ENCODE measurements at regions not wholly inside any gene's neighbourhood (a gene's known extent, or its start where the extent isn't known, plus 50 kb on each side); places are given as distances from the start of the nearest gene placed in this dataset.
"Not testable (repeated sequence)": the region's sequence is repeated elsewhere in the genome, so short reads cannot be mapped to it uniquely, and the experiment has no call there.

- no peak for DNase-seq (ENCODE audit: low read depth in 1 of 2, low spot score in 1 of 2)
Observed at GRCh38 chr2:192536922-192537624, 342.3 kb upstream of the TMEFF2 start.

DNA sequence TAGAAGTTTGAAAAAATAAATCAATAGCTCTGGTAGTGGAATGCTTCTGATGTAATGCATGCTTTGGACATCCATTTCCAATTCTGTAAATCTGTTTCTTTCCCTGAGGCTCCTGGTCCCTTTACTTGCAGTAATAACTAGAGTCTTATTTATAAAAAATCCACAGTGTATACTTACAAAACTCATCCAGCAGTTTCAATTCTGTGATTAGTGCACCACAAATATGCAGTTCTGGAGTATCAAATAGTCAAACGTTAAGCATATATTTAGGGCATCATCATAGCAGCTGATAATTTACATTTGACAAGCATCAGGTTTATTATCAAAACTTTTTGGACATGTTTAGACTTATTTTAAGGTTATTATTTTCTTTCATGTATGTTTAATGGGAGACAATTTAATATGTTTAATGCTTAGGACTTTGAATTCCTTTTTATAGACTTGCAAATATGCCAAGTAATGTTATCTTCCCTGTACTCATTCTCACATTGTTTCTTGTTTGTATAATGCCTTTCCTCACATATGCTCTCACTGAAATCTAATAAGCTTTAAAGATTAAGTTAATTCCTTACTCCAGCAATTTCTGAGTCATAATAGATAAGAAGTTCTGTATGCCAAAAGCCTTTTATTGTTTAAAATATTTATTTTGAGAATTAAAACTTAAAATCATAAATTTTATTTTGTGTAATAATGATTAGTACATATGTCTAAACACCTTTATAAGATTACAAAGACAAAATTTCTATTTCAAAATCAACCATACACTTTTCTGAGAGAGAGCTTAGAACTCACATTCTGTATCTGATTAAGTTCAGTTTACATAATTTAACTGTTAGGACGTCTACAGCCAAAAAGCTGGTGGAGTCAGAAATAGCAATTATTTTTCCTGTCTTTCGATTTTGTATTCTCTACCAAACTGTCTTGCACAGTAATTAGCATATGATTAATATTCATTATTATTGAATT lies 341.5 kb upstream of the TMEFF2 start:
- no peak for DNase-seq (ENCODE audit: low read depth in 1 of 2, low spot score in 1 of 2)

- no peak for DNase-seq (ENCODE audit: low read depth in 1 of 2, low spot score in 1 of 2)
Observed at GRCh38 chr2:192534072-192534471, 339.3 kb upstream of the TMEFF2 start.

DNA sequence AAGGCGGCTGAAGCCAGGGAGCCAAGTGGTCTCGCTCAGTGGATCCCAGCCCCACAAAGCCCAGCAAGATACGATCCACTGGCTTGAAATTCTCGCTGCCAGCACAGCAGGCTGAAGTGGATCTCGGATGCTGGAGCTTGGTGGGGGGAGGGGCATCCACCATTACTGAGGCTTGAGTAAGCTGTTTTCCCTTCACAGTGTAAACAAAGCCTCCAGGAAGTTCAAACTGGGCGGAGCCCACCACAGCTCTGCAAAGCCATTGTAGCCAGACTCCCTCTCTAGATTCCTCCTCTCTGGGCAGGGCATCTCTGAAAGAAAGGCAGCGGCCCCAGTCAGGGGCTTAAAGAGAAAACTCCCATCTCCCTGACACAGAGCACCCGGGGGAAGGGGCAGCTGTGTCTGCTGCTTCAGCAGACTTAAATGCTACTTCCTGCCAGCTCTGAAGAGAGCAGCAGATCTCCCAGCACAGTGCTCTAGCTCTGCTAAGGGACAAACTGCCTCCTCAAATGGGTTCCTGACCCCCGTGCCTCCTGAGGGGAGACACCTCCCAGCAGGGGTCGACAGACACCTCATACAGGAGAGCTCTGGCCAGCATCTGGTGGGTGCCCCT lies 330.0 kb upstream of the TMEFF2 start:
- not testable (repeated sequence) for DNase-seq (ENCODE audit: low read depth in 1 of 2, low spot score in 1 of 2)

- DNase-seq (ENCODE audit: low read depth in 1 of 2, low spot score in 1 of 2) = not testable (repeated sequence)
Observed at GRCh38 chr2:192524214-192524613, 329.5 kb upstream of the TMEFF2 start.

DNA sequence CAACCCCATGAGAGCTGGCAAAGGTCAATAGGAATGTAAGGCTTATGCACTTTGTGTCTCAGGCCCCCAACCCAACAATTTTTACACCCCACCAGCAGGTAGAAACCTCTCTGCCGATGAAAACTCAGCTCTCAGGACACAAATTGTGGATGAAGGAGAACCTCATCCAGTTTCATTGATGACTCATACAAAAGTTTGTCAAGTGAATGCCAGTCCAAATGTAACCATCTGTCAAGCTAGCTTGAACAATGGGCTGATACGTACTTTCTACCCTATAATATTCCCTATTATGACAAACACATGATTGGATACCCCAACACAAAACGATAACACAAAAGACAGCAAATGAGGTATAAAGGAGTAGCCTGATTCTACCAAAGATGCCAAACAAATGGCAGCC lies 321.2 kb upstream of the TMEFF2 start:
- no peak for DNase-seq (ENCODE audit: low read depth in 1 of 2, low spot score in 1 of 2)

GRCh38 chr2:192513575-192513974 lies 318.8 kb upstream of the TMEFF2 start:
- DNase-seq (ENCODE audit: low read depth in 1 of 2, low spot score in 1 of 2) = no peak

GRCh38 chr2:192507836-192508450 lies 313.2 kb upstream of the TMEFF2 start:
- DNase-seq (ENCODE audit: low read depth in 1 of 2, low spot score in 1 of 2) = not testable (repeated sequence)

DNA sequence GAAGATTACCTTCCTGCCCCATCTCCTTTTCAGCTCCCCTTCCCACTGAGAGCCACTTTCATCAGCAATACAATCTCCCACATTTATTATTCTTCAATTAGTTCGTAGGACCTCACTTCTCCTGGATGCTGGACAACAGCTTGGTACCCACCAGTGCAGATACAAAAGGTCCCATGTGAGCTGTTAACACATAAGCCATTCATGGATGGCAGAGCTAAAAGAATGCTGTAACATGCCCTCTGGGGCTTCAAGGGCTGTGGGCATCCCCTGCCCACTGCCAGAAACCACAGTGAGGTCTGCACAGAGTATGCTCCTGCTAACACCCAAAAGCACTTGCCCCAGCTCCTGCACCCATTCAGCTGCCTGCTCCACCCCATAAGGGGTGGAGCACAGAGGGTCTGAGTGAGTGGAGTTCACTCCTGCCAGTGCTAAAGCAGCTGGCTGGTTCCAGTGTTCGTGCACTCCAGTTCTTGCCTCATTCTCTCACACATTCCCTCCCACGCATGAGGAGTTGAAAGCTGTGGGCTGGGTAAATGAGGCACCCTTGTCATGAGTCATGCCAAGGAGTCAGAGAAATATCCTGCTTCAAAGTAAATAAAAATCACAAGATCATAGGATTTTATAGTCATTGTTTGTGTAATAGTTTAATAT lies 305.9 kb upstream of the TMEFF2 start:
- no peak for DNase-seq (ENCODE audit: low read depth in 1 of 2, low spot score in 1 of 2)

DNA sequence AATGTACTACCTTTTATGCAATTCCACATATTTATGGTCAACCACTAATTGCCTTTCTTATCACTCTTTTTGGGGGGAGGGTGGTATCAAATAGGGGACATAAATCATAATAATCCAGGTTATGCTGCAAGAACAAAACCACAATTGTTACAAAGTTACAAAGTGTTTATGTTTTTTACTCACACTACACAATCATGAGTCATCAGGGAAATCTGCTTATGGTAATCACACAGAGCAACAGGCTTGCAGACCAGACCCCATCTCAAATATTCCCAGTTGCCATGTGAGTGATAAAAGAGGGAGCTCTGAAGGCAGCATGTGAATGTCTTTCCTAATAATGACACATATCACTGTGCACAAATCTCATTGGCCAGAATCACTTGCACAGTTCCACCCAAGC lies 304.7 kb upstream of the TMEFF2 start:
- no peak for DNase-seq (ENCODE audit: low read depth in 1 of 2, low spot score in 1 of 2)

DNA sequence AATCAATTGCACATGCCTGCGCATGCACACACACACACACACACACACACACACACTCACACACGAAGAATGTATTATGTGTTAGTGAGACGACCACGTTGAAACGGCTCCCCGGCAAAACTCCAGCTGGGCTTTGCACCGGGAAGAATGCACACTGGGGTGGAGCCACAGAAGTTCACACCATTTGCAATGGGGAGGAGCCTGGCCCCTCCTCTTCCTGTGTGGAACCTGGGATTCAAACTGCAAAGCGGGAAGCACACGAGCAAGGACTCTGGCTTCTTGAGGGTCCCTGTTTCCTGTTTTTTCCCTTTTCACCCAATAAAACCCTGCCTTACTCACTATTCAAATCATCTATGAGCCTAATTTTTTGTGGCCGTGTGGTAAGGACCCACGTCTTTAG lies 304.0 kb upstream of the TMEFF2 start:
- no peak for DNase-seq (ENCODE audit: low read depth in 1 of 2, low spot score in 1 of 2)

GRCh38 chr2:192488158-192488557 lies 293.4 kb upstream of the TMEFF2 start:
- DNase-seq (ENCODE audit: low read depth in 1 of 2, low spot score in 1 of 2) = not testable (repeated sequence)

DNA sequence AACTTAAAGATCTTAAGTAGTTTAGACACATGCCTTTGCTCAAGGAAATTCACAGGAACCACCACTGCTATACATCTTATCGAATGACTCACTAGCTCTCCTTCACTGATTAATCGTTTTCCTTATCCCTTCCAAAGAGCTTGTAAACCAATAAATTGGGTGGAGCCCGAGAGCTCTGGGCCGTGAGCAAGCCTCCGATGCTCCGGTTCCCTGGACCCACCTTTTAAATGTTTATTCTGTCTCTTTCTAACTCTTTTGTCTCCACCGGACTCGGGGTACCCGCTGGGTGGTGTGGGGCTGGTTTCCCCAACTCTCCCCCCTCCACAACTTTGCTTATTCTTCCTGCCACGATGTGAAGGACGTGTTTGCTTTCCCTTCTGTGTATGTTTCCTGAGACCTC lies 292.9 kb upstream of the TMEFF2 start:
- no peak for DNase-seq (ENCODE audit: low read depth in 1 of 2, low spot score in 1 of 2)

DNA sequence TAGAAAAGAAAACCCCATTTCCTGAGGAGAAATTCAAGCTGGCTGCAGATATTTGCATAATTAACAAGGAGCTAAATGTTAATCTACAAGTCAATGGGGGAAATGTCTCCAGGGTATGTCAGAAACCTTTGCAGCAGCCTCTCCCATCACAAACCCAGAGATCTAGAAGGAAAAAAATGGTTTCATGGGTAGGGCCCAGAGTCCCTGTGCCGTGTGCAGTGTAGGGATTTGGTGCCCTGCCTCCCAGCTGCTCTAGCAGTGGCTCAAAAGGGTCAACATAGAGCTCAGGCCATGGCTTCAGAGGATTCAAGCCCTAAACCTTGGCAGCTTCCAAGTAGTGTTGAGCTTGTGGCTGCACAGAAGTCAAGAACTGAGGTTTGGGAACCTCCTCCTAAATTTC lies 290.2 kb upstream of the TMEFF2 start:
- DNase-seq (ENCODE audit: low read depth in 1 of 2, low spot score in 1 of 2) = no peak

- no peak for DNase-seq (ENCODE audit: low read depth in 1 of 2, low spot score in 1 of 2)
Observed at GRCh38 chr2:192480984-192481383, 286.3 kb upstream of the TMEFF2 start.

- DNase-seq (ENCODE audit: low read depth in 1 of 2, low spot score in 1 of 2) = no peak
Observed at GRCh38 chr2:192473331-192473730, 278.6 kb upstream of the TMEFF2 start.

DNA sequence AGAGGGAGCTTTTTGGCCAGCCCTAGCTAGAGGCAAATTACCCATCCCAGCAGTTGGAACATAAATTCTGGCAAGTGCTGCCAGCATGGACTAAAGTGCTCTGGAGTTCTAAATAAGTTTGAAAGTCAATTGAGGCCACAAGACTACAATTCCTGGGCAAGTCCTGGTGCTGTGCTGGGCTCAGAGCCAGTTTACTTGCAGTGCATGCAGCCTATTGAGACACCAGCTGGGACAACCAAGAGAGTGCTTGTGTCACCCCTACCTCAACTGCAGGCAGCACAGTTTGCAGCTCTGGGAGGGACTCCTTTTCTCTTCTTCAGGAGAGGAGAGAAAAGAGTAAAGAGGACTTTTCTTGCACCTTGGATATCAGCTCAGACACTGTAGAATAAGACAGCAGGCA lies 277.2 kb upstream of the TMEFF2 start:
- DNase-seq (ENCODE audit: low read depth in 1 of 2, low spot score in 1 of 2) = no peak

DNA sequence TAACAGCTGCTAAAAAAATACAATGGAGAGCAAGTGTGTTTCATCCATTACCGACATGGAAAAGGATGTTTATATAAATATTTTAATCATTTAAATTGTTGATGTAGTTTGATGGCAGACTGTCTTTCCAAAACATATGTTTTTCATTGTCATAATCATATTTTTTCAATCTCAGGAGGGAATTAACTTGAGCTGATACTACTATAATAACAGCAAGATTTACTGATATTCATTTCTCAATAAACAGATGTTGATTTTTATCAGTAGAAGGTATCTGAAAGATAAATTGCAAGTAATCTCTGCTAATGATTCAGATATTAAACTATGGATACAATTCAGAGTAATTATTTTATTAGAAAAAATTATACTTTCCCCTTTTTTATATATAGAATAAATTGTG lies 274.9 kb upstream of the TMEFF2 start:
- no peak for DNase-seq (ENCODE audit: low read depth in 1 of 2, low spot score in 1 of 2)

DNA sequence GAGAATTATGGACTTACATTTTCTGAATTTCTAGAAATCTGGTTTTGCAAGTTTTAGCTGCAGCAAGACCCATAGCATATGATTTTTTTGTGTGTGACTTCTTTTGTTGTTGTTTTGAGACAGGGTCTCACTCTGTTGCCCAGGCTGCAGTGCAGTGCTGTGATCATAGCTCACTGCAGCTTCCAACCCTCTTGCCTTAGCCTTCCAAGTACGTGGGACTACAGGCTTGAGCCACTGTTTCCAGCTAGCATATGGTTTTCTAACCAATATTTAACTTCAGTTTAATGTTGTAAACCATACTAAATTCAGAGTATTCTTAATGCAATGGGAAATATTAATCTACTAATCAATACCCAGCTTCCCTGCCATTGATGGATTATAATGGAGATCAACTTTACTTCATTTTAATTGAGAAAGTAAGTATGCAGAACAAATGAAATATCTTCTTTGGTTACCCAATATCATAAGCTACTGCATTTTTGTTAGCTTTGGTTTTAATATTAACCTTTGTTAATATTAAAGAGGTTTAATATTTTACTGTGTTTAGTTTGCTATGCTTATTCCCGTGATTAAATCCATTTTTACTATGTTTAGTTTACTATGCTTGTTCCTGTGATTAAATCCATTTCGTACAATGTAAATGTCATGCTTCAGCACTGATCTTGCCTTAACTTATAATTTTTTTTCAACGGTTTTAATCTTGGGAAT lies 273.4 kb upstream of the TMEFF2 start:
- no peak for DNase-seq (ENCODE audit: low read depth in 1 of 2, low spot score in 1 of 2)

GRCh38 chr2:192465141-192465540 lies 270.4 kb upstream of the TMEFF2 start:
- DNase-seq (ENCODE audit: low read depth in 1 of 2, low spot score in 1 of 2) = no peak
